ENCODE measurements at regions not wholly inside any gene's neighbourhood (a gene's known extent, or its start where the extent isn't known, plus 50 kb on each side); places are given as distances from the start of the nearest gene placed in this dataset.

DNA sequence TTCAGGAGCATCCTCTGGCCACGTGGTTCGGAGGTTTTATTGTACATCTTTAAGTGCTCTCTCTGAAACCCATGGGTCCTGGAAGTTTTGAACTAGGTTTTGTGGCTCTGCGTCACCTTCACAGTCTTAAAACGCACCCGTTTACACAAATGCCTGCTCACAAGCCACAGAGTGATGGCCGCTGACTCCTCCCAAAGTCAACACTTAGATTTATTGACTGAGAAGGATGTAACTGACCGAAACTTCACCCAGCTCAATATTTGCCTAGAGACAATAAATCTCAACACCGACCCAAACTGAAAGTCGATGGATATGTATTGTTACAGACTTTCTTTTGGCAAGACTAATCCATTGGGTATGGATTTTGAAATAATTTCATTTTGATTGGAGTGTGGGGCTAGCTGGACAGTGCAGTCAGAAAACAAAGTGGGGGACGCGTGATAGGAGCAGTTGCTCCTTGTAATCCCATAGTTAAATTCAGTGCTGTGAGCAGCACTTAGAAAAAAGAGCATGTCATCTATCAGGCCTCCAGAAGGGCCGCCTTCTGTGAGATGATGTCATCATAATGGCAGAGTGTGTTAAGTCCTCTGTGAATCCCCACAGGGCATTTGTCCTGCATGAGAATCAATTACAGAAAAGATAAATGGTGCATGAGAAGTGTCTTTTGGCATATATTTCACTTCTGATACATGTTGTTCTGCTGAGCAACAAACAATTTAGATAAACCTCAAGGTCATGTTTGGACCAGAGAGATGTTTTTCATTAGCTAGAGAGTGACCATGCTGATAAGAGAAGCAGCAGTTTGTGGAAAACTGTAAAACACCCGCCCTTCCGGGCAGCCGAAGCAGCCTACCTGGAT, 183.7 kb downstream of the INO80D start:
- TF ChIP-seq, protein P1, sequence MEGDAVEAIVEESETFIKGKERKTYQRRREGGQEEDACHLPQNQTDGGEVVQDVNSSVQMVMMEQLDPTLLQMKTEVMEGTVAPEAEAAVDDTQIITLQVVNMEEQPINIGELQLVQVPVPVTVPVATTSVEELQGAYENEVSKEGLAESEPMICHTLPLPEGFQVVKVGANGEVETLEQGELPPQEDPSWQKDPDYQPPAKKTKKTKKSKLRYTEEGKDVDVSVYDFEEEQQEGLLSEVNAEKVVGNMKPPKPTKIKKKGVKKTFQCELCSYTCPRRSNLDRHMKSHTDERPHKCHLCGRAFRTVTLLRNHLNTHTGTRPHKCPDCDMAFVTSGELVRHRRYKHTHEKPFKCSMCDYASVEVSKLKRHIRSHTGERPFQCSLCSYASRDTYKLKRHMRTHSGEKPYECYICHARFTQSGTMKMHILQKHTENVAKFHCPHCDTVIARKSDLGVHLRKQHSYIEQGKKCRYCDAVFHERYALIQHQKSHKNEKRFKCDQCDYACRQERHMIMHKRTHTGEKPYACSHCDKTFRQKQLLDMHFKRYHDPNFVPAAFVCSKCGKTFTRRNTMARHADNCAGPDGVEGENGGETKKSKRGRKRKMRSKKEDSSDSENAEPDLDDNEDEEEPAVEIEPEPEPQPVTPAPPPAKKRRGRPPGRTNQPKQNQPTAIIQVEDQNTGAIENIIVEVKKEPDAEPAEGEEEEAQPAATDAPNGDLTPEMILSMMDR (IDR thresholded peaks at IDR 0.05): no peak
- no peak for TF ChIP-seq POLR2A (IDR thresholded peaks at IDR 0.05)
